GM10248 (cell line): ENCODE measurements at regions not wholly inside any gene's neighbourhood (a gene's known extent, or its start where the extent isn't known, plus 50 kb on each side); places are given as distances from the start of the nearest gene placed in this dataset.

Experiments
- CTCF ChIA-PET: fragments of 300-600 bp; sonication (Branson Sonifier 250); formaldehyde crosslinking; extraction: SDS; loops from one replicate; lab custom pipeline; 2021; ENCODE audit warnings: antibody characterized with exemption; lab: Yijun Ruan, JAX
- POLR2A ChIA-PET: fragments of 350-650 bp; sonication (Branson Sonifier 250); formaldehyde crosslinking; extraction: SDS; loops from one replicate; lab custom pipeline; 2020; ENCODE audit warnings: antibody characterized with exemption; lab: Yijun Ruan, JAX
- DNase-seq: peaks from one replicate; pipeline ENCODE4 v3.0.0; 2012; ENCODE audit errors: extremely low spot score
- TF ChIP-seq, protein P1 (sequence below): IDR thresholded peaks from 2 replicates; pipeline ENCODE4 v1.5.1; 2012; ENCODE audit warnings: mild to moderate bottlenecking, low read depth; ENCODE audit errors: extremely low read depth, missing control alignments, control extremely low read depth

DNA sequence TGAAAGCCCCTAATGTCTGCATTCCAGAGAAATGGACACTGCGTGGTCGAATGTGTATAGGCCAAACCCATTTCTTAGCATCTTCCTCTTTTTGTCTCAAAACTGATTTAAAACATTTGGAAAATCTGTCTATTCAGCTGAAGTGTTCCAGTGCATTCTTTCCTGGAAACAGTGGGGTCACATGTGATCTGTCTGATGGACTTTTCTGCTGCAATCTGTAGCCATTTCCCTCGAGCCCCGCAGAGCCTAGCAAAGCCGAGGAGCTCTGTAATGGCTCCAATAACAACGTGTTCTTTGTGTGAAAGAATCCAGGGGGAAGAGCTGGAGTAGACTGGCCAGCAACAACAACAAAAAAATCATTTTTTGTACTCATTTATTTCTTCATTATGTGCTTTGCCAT lies 329.3 kb downstream of the BARHL2 start:
- ChIA-PET CTCF (interaction anchor here (1.8 kb wide), 1 partner anchor 11 kb away, joined by 6 read pairs; no protein-coding TSS in a partner anchor), POLR2A (no interaction called here)
- TF ChIP-seq, protein P1, sequence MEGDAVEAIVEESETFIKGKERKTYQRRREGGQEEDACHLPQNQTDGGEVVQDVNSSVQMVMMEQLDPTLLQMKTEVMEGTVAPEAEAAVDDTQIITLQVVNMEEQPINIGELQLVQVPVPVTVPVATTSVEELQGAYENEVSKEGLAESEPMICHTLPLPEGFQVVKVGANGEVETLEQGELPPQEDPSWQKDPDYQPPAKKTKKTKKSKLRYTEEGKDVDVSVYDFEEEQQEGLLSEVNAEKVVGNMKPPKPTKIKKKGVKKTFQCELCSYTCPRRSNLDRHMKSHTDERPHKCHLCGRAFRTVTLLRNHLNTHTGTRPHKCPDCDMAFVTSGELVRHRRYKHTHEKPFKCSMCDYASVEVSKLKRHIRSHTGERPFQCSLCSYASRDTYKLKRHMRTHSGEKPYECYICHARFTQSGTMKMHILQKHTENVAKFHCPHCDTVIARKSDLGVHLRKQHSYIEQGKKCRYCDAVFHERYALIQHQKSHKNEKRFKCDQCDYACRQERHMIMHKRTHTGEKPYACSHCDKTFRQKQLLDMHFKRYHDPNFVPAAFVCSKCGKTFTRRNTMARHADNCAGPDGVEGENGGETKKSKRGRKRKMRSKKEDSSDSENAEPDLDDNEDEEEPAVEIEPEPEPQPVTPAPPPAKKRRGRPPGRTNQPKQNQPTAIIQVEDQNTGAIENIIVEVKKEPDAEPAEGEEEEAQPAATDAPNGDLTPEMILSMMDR = no peak
- DNase-seq = no peak

- CTCF ChIA-PET = interaction anchor here (0.9 to 1.8 kb wide), 2 partner anchors 10 to 33 kb away, joined by 3 to 6 read pairs; no protein-coding TSS in a partner anchor
- no peak for DNase-seq
Observed at GRCh38 chr1:90386899-90387720, 330.0 kb downstream of the BARHL2 start.

DNA sequence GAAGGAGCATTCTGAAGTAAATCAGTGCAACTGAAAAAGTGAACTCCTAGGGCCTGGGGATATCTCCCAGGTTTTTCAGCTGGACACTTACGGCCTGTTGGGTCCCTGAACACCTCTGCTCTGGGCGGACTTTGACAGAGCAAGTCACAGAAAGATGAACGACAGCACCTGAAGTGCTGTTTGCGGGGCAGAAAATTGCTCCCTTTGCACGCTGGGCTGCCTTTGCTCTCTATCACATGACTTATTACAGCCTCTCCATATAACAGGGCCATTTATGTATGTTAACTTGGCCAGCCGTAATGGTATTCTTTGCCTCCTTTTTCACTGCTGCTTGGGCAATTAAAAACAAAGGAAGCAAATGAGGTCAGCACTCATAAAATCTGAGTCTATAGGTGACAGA lies 332.9 kb downstream of the BARHL2 start:
- ChIA-PET POLR2A (no interaction called here), CTCF (interaction anchor here (1.2 kb wide), 1 partner anchor 10 kb away, joined by 3 read pairs; no protein-coding TSS in a partner anchor)
- TF ChIP-seq, protein P1 = no peak
- no peak for DNase-seq

More at GRCh38 chr1:90386899-90387720, 330.0 kb downstream of the BARHL2 start:
- POLR2A ChIA-PET = no interaction called here
- TF ChIP-seq, protein P1 = no peak

DNA sequence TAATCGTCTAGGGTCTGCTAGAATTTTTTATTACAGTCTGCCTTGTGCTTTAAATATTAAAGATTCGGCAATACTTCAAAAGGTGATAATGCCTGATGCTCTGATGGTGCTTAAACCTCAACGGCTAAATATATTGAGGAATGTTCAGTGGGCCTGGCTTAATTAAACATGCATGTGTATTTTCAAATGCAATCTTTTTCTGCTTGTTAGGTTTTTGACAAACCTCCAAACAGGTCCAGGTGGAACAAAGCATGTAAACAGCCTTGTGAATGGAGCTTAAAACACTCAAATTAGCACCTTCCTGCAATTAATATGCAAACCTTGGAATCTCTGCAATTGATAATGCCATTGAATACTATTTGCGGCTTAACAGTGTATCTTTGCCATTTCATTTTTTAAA lies 334.9 kb downstream of the BARHL2 start:
- TF ChIP-seq, protein P1 = no peak
- DNase-seq = no peak
- POLR2A ChIA-PET = no interaction called here
- CTCF ChIA-PET = no interaction called here

DNA sequence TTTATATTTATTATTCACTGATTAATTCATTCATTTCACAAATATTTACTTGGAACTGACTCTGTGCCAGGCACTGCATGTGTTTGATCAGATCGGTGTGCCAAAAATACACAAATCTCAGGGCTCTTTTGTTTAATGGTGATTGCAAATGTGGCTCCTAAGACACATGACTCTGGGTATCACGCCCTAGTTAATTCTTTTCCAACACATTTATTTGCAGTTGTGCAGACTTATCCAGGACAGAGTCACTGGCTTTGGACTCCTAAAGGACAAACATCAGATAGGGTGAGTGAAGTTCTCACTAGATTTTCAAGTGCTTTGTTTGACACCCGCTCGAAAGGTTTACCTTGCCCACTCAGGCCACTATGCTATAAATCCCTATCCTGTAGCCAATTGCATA lies 335.5 kb downstream of the BARHL2 start:
- ChIA-PET POLR2A (no interaction called here), CTCF (no interaction called here)
- no peak for DNase-seq
- TF ChIP-seq, protein P1 = no peak

DNA sequence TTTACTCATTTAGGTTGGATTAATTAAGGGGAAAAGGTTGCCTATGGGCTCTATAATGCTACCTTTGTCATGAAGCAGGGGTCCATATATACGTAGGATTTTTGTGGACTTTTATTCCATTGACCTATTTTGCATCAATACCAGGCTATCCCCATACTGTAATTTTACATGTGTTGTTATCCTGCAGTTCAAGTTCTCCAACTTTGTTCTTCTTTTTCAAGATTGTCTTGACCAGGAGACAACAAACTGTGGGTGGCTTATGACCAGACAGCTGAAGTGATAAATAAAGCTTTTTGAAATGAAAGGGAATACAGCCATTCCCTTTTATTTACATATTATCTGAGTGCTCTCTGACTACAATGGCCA lies 345.7 kb downstream of the BARHL2 start:
- TF ChIP-seq, protein P1 = no peak
- ChIA-PET POLR2A (no interaction called here), CTCF (no interaction called here)
- DNase-seq = no peak
